Astrocyte of the spinal cord (primary cell): ENCODE measurements at regions not wholly inside any gene's neighbourhood (a gene's known extent, or its start where the extent isn't known, plus 50 kb on each side); places are given as distances from the start of the nearest gene placed in this dataset.

ENCODE experiments used
- DNase-seq: peaks from one replicate; pipeline ENCODE4 v3.0.0; 2011; ENCODE audit warnings: low read depth, low spot score
- H3K4me3 ChIP-seq: 2 replicates; pipeline ENCODE4 v1.5.1; 2011; ENCODE audit warnings: low read depth, mild to moderate bottlenecking, low read length, moderate library complexity
- CTCF ChIP-seq: IDR thresholded peaks from 2 replicates; pipeline ENCODE4 v1.5.1; 2012; ENCODE audit warnings: low read depth, mild to moderate bottlenecking, low read length, inconsistent platforms
- in situ Hi-C: cut with HindIII; loops from 2 replicates; pipeline ENCODE4 v1.10.0; 2017; ENCODE audit warnings: low sequenced_read_pairs

- in situ Hi-C loops: no loop called here
- no peak for DNase-seq
- H3K4me3 ChIP-seq: no peak overlapping the region
- no peak for TF ChIP-seq CTCF
These were observed 446.7 kb downstream of the DMRTA1 start for GRCh38 chr9:22893196-22893843.

GRCh38 chr9:22898591-22898990 lies 452.0 kb downstream of the DMRTA1 start:
- in situ Hi-C loops: no loop called here
- DNase-seq: no peak
- no peak for TF ChIP-seq CTCF
- no peak overlapping the region for H3K4me3 ChIP-seq

- no peak for DNase-seq
- TF ChIP-seq CTCF: no peak
- in situ Hi-C loops: no loop called here
- no peak overlapping the region for H3K4me3 ChIP-seq
These were observed 465.0 kb downstream of the DMRTA1 start for GRCh38 chr9:22911632-22912031.

GRCh38 chr9:22913026-22913425 lies 466.4 kb downstream of the DMRTA1 start:
- in situ Hi-C loops: no loop called here
- no peak for TF ChIP-seq CTCF
- DNase-seq: no peak
- no peak overlapping the region for H3K4me3 ChIP-seq

- no peak for DNase-seq
- in situ Hi-C loops: no loop called here
- H3K4me3 ChIP-seq: no peak overlapping the region
- TF ChIP-seq CTCF: no peak
These were observed 466.9 kb downstream of the DMRTA1 start for GRCh38 chr9:22913518-22913917.

GRCh38 chr9:22916148-22916547 lies 469.5 kb downstream of the DMRTA1 start:
- no peak for DNase-seq
- H3K4me3 ChIP-seq: no peak overlapping the region
- in situ Hi-C loops: no loop called here
- TF ChIP-seq CTCF: no peak
